H1 (cell line): ENCODE measurements at regions not wholly inside any gene's neighbourhood (a gene's known extent, or its start where the extent isn't known, plus 50 kb on each side); places are given as distances from the start of the nearest gene placed in this dataset.

Source experiments
- RAD21 ChIP-seq, 2 experiments: IDR thresholded peaks in 1 of 2; conservative IDR thresholded peaks in 1 of 2; 2 replicates each; pipeline ENCODE4 v1.6.1; 2011; ENCODE audit warnings: low read depth in 2 of 2, low read length in 2 of 2, improper control_type of control experiment in 1 of 2, inconsistent platforms in 1 of 2, mild to moderate bottlenecking in 1 of 2, moderate library complexity in 1 of 2
- RXRA ChIP-seq: IDR thresholded peaks from 2 replicates; pipeline ENCODE4 v1.6.1; 2011; ENCODE audit warnings: low read depth, mild to moderate bottlenecking, low read length, moderate library complexity; ENCODE audit not compliant: insufficient read depth
- SP1 ChIP-seq: IDR thresholded peaks from 2 replicates; pipeline ENCODE4 v1.6.1; 2011; ENCODE audit warnings: low read depth, low read length
- TF ChIP-seq, protein P1 (sequence below): fragments of 300-600 bp; sonication (generic); IDR thresholded peaks from 2 replicates; pipeline ENCODE4 v1.7.1; 2012; ENCODE audit warnings: low read length, moderate library complexity, mild to moderate bottlenecking, inconsistent platforms; ENCODE audit not compliant: insufficient replicate concordance

DNA sequence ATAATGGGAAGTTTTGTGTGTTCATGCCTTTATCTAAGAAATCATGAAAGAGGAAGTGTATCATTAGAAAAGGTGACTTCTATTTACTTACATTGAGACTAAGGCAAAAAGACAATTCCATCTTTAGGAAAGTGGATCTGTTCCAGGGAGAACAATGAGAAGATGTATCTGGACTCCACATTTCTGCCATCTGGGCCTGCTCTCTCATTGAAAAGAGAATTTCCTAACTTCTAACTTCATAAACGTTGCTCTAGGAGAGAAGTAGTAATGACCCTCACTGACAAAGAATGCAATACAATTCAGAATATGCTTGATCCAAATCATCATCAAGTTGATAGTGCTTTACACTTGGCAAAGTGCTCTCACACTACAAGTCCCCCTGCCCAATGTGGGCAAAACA is 294.2 kb downstream of the OGFRL1 start (continued):
- no peak for TF ChIP-seq RXRA
- TF ChIP-seq, protein P1, sequence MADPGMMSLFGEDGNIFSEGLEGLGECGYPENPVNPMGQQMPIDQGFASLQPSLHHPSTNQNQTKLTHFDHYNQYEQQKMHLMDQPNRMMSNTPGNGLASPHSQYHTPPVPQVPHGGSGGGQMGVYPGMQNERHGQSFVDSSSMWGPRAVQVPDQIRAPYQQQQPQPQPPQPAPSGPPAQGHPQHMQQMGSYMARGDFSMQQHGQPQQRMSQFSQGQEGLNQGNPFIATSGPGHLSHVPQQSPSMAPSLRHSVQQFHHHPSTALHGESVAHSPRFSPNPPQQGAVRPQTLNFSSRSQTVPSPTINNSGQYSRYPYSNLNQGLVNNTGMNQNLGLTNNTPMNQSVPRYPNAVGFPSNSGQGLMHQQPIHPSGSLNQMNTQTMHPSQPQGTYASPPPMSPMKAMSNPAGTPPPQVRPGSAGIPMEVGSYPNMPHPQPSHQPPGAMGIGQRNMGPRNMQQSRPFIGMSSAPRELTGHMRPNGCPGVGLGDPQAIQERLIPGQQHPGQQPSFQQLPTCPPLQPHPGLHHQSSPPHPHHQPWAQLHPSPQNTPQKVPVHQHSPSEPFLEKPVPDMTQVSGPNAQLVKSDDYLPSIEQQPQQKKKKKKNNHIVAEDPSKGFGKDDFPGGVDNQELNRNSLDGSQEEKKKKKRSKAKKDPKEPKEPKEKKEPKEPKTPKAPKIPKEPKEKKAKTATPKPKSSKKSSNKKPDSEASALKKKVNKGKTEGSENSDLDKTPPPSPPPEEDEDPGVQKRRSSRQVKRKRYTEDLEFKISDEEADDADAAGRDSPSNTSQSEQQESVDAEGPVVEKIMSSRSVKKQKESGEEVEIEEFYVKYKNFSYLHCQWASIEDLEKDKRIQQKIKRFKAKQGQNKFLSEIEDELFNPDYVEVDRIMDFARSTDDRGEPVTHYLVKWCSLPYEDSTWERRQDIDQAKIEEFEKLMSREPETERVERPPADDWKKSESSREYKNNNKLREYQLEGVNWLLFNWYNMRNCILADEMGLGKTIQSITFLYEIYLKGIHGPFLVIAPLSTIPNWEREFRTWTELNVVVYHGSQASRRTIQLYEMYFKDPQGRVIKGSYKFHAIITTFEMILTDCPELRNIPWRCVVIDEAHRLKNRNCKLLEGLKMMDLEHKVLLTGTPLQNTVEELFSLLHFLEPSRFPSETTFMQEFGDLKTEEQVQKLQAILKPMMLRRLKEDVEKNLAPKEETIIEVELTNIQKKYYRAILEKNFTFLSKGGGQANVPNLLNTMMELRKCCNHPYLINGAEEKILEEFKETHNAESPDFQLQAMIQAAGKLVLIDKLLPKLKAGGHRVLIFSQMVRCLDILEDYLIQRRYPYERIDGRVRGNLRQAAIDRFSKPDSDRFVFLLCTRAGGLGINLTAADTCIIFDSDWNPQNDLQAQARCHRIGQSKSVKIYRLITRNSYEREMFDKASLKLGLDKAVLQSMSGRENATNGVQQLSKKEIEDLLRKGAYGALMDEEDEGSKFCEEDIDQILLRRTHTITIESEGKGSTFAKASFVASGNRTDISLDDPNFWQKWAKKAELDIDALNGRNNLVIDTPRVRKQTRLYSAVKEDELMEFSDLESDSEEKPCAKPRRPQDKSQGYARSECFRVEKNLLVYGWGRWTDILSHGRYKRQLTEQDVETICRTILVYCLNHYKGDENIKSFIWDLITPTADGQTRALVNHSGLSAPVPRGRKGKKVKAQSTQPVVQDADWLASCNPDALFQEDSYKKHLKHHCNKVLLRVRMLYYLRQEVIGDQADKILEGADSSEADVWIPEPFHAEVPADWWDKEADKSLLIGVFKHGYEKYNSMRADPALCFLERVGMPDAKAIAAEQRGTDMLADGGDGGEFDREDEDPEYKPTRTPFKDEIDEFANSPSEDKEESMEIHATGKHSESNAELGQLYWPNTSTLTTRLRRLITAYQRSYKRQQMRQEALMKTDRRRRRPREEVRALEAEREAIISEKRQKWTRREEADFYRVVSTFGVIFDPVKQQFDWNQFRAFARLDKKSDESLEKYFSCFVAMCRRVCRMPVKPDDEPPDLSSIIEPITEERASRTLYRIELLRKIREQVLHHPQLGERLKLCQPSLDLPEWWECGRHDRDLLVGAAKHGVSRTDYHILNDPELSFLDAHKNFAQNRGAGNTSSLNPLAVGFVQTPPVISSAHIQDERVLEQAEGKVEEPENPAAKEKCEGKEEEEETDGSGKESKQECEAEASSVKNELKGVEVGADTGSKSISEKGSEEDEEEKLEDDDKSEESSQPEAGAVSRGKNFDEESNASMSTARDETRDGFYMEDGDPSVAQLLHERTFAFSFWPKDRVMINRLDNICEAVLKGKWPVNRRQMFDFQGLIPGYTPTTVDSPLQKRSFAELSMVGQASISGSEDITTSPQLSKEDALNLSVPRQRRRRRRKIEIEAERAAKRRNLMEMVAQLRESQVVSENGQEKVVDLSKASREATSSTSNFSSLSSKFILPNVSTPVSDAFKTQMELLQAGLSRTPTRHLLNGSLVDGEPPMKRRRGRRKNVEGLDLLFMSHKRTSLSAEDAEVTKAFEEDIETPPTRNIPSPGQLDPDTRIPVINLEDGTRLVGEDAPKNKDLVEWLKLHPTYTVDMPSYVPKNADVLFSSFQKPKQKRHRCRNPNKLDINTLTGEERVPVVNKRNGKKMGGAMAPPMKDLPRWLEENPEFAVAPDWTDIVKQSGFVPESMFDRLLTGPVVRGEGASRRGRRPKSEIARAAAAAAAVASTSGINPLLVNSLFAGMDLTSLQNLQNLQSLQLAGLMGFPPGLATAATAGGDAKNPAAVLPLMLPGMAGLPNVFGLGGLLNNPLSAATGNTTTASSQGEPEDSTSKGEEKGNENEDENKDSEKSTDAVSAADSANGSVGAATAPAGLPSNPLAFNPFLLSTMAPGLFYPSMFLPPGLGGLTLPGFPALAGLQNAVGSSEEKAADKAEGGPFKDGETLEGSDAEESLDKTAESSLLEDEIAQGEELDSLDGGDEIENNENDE = no peak
- no peak for TF ChIP-seq RAD21 (IDR thresholded peaks at IDR 0.05 in 1 of 2, conservative IDR thresholded peaks at IDR 0.05 in 1 of 2; ENCODE audit: low read depth in 2 of 2, low read length in 2 of 2)
- TF ChIP-seq SP1 = no peak
